GM18508 (cell line): ENCODE measurements at regions not wholly inside any gene's neighbourhood (a gene's known extent, or its start where the extent isn't known, plus 50 kb on each side); places are given as distances from the start of the nearest gene placed in this dataset.

Experiments
- ATAC-seq: cut with Tn5 transposase; IDR thresholded peaks from one replicate; pipeline ENCODE4 v1.9.1; 2021; ENCODE audit warnings: moderate number of reproducible peaks; ENCODE audit not compliant: insufficient read depth, unreplicated experiment

DNA sequence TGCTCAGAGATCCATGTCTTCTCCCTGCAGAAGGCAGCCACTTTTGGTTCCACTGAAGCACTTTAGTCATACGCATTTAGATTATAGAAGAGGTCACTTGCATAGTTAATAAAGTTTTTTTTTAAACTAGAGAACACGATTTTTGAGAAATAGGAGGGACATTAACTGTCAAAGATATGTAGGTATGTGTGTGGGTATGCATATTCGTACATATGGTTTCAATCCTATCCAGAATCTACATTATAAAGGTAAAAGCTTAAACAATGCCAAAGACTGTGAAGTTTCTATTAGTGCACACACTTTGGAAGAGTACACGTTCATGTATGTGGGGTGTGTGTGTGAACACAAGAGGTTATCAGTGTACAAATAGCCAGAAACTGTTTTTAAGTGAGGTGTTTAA is 103.2 kb downstream of the BTBD3 start:
- no peak for ATAC-seq

DNA sequence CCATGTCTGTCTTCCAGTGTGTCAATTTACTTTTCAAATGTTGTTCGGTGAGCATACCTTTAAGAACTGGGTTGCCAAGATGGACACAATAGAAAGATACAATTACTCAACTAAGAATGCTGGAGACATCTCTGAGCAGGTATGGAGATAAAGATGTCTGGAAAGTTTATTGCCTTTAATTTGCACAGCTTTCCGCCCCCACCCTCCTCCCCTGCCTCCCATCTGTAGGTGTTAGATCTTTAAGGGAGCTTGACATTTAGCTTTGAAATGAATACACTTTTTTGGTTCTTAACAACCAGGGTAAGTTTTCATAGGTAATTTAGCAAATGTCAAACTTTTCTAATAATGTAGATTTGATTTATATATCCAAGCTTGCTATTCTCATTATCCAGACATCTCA is 104.4 kb downstream of the BTBD3 start:
- ATAC-seq: no peak

GRCh38 chr20:12023194-12023795 is 105.6 kb downstream of the BTBD3 start:
- peak; percentile 79 for ATAC-seq

DNA sequence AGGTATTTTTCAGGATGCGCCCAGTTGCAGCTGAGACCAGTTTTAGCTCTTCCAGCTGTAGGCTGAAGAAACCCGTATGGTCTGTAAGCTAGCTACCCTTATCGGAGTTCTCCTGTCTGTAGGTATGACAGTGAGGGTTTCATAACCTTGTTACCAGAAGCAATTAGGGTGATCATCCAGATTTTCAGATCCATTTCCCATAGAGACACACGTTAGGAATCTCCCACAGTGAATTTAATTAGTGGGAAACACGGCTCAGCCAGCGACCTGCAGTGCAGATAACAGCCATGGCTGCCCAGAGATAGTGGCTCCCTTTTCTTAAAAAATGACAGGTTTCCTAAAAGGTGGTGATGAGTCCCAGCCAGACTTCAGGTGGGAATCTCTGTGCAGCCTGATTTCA is 111.1 kb downstream of the BTBD3 start:
- no peak for ATAC-seq

GRCh38 chr20:12030470-12030869 is 112.8 kb downstream of the BTBD3 start:
- no peak for ATAC-seq

DNA sequence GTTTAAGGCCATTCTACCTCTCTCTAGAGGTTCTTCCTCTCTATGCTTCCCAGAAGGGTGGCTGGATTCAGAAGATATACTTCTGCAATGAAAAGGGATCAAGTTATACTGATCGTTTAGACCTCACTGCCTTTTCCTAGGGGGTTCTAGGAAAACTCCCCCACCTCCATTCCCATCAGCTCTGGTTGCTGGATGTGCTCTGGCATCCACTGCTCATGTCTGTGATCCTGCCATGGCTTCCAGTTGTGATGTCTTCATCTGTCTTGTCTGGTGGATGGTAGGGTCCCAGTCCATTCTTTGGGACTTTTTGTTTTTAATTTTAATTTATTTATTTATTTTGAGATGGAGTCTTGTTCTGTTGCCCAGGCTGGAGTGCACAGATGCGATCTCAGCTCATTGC is 118.4 kb downstream of the BTBD3 start:
- ATAC-seq: no peak

DNA sequence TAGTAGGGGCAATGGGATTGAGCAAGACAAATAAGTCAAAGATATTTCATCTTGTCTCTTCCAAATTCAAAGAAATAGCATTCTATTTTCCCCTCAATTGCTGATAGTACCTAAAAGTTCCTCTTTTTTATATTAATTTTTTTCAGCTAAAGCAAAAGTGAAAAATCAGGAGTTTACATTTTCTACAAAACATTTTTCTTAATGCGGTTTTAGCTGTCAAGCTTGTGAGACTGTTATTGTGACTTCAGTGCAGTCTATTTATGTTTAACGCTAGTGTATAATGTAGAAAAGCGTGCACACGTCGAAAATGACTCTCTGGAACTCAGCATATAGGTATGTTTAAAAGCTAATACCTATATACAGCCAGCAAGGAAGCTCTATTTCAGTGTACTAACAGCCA is 119.8 kb downstream of the BTBD3 start:
- no peak for ATAC-seq

DNA sequence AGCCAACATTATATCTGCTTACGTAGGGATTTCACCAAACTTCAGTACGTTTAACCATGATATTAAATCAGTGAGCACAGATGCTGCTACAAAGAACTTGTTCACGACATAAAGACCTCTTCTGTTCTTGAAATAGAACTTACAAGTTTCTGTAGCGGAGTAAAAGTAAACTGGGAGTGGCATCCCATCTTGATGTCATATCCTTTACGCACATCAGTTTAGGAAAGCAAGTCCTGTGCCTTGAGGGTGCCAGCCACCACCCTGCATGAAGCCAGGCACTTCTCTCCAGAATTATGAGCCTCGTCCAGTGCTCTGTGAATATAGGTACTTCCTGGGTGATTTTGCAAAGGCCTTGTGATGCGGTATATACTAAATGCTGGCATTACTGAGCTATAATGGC is 122.6 kb downstream of the BTBD3 start:
- ATAC-seq: no peak

GRCh38 chr20:12044969-12045368 is 127.3 kb downstream of the BTBD3 start:
- no peak for ATAC-seq

- no peak for ATAC-seq
Measured at GRCh38 chr20:12047838-12048432, 130.2 kb downstream of the BTBD3 start.

DNA sequence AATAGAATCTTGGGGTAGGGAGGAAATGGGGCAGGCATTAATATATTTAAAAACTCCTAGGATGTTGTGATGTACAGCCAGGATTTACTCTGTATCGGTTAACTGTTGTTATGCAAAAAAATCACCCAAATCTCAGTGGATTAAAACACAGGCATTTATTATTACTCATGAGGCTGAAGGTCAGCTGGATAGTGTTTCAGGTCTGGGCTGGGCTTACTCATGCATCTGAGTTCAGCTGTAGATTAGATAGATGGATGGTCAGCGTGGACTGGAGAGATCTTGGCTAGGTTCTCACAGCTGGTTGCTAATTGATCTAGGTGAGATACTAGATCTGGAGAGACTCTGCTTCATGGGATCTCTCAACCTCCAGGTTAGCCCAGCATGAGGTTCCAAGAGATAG is 131.4 kb downstream of the BTBD3 start:
- ATAC-seq: no peak

DNA sequence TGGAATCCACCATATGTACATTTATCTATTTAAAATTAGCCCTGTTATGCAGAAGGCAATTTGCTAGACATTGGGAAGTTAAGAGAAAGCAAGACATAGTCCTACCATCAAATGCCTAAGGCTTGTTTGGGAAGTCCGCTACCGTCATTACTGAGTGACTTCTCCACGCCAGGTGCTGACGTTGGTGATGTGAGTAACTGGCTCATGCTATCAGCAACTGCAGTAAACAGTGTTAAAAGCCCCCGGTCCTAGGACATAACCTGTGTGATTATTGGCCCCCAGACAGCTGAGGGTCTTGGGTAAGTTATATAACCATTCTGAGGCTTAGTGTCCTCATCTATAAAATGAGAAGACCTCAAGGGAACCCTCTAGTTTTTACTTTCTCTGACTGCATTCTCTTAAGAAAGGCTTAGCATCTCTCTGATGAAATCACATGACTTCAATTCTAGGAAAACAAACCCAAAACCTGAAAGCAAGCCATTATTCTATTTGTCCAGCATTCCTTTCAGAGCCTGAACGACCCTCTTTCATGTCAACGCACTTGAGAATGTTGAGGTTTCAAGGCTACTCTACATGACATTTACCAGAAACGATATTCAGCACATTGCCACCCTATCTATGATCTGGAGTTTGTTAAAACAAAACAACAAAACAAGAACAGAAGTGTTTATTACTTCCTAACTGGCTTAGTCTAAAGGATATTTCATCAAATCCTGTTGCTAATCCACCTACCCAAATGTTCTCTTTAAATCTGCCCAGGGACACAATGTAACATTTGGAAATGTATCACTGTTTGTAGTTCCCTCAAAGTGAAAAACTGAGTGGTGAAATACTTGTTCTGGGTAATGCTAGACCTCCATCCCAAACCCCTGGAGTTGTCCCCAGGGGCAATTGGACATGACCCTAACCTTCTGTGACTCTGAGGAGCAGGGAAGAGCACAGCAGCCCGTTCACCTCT is 133.8 kb downstream of the BTBD3 start:
- ATAC-seq: no peak

DNA sequence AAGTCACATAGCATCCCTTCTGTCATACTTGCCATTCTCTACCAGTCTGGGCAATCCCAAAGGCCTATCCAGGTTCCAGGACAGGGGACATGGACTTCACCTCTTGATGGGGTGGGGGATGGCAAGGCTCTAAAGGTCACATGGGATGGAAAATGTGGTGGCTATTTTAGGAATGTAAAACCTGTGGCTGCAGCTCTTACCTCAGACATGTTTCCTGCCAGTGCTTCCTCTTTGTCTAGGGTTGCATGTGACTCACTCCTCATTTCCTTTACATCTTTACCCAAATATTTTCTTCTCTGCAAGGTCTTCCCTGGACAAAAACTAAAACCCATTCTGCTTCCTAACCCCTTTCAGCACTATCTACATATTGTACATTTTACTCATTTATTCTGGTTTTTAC is 135.7 kb downstream of the BTBD3 start:
- no peak for ATAC-seq

- no peak for ATAC-seq
Measured at GRCh38 chr20:12054556-12054955, 136.9 kb downstream of the BTBD3 start.

DNA sequence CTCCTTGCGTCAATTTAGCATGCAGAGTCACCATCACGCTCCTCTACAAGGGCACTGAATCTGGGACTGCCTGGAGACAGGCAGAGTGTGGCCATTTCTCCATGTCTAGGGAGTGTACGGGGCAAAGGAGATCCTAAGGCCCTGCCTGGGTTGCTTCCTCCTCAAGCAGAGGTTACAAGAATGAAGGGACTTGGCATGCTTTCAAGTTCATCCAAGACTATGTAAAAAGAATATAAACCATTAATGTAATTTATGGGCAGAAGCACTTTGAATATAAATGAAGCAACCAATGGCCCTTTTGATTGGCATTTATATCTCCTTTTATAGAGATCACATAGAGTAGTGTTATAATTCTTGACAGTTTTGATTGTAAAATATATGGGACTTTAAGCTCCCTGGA is 137.5 kb downstream of the BTBD3 start:
- no peak for ATAC-seq

DNA sequence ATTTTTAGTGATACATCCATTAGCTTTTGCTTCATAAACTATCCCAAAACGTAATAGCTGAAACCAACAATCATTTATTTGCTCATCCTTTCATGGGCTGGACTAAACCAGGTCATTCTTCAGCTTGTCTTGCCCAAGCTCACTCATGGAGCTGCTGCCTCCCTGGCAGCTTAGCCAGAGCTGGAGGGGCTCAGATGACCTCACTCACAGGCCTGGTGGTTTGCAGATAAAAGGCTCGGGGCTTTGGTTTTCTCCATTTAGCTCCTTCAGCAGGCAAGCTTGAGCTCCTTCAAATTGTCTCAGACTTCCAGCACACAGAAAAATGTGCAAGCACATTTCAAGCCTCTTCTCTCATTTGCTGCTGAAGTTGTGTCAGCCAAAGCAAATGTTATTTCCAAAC is 139.1 kb downstream of the BTBD3 start:
- no peak for ATAC-seq

- no peak for ATAC-seq
Measured at GRCh38 chr20:12057778-12058177, 140.1 kb downstream of the BTBD3 start.

DNA sequence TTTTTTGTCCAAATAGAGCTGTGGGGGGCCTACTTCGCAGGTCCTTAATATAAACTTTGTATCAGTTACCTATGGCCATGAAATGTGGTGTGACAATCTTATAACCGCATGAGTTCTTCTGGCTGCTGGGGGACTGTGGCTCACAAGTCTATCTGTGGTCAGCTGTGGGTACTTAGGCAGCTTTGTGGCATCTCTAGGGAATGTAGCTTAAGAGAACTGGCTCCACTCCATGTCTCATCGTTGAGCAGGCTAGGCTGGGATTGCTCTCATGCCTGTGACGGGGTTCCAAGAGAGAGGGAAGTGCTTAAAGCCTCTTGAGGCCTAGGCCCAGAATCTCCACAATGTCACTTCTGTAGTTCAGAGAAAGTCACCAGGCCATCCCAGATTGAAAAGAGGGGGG is 140.5 kb downstream of the BTBD3 start:
- ATAC-seq: no peak

GRCh38 chr20:12061466-12061865 is 143.8 kb downstream of the BTBD3 start:
- no peak for ATAC-seq

DNA sequence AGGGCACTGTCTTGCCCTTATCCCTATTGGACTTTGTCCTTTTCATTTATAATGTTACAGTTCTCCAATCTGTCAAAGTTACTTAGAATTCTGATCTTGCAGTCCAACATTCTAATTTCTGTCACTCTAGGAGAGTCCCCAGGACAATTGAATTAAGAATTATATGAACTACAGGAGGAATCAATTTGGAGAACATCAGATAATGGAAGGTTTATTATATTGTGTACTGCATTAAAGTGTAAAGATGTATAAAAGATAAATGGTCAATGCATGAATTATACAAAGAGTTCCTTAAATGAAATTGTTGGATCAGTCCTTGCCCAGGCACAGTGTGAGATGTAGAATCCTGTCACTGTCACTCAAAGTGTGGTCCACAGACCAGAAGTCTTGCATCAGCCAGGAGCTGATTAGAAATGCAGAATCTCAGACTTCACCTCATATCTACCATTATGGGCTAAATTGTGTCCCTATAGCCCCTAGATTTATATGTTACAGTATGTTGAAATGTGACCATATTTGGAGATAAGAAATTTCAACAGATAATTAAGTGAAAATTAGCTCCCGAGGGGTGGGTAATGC is 145.5 kb downstream of the BTBD3 start:
- no peak for ATAC-seq

- no peak for ATAC-seq
Measured at GRCh38 chr20:12064540-12064939, 146.8 kb downstream of the BTBD3 start.
